ENCODE measurements at regions not wholly inside any gene's neighbourhood (a gene's known extent, or its start where the extent isn't known, plus 50 kb on each side); places are given as distances from the start of the nearest gene placed in this dataset.

GRCh38 chr13:73954808-73955207 is 179.4 kb downstream of the KLF12 start:
- no peak for TF ChIP-seq POLR2A (IDR thresholded peaks at IDR 0.05)
- TF ChIP-seq CTCF (IDR thresholded peaks at IDR 0.05) = no peak
- H3K4me3 ChIP-seq = no peak overlapping the region
- H3K9me3 ChIP-seq = no peaks in the 10 kb centered on the region
- no peak for DNase-seq
- H3K36me3 ChIP-seq (replicated peaks in 1 of 2; ENCODE audit: insufficient read depth in 1 of 2, low read depth in 2 of 2) = no peaks in the 10 kb centered on the region
- no peak overlapping the region for H3K27ac ChIP-seq
- H3K4me1 ChIP-seq = no peaks in the 10 kb centered on the region
- H3K27me3 ChIP-seq = no peaks in the 10 kb centered on the region
- no peak for ATAC-seq
- intact Hi-C loops (cut with DNase I) = no loop called here
- 90 to 93% methylated on average over 1 of the region's 1 CpG for WGBS, 2 donors

- Histone ChIP-seq H3K4me1 (no peaks in the 10 kb centered on the region), H3K27me3 (no peaks in the 10 kb centered on the region), H3K27ac (no peak overlapping the region), H3K36me3 (replicated peaks in 1 of 2; ENCODE audit: insufficient read depth in 1 of 2, low read depth in 2 of 2) (no peaks in the 10 kb centered on the region), H3K9me3 (no peaks in the 10 kb centered on the region), H3K4me3 (no peak overlapping the region)
- intact Hi-C loops (cut with DNase I) = no loop called here
- no peak for DNase-seq
- no peak for ATAC-seq
- TF ChIP-seq POLR2A (IDR thresholded peaks at IDR 0.05) (no peak), CTCF (IDR thresholded peaks at IDR 0.05) (no peak)
- 79% methylated on average over 4 of the region's 4 CpGs for WGBS, 2 donors
Measured at GRCh38 chr13:73952648-73953047, 181.6 kb downstream of the KLF12 start.

- intact Hi-C loops (cut with DNase I) = no loop called here
- WGBS, 2 donors = 64 to 65% methylated on average over 1 of the region's 1 CpG
- TF ChIP-seq POLR2A (IDR thresholded peaks at IDR 0.05) (no peak), CTCF (IDR thresholded peaks at IDR 0.05) (no peak)
Measured at GRCh38 chr13:73948848-73949529, 185.2 kb downstream of the KLF12 start.

GRCh38 chr13:73945871-73946270 is 188.3 kb downstream of the KLF12 start:
- no peaks in the 10 kb centered on the region for H3K4me1 ChIP-seq
- no peak for TF ChIP-seq POLR2A (IDR thresholded peaks at IDR 0.05)
- TF ChIP-seq CTCF (IDR thresholded peaks at IDR 0.05) = no peak

More at GRCh38 chr13:73948848-73949529, 185.2 kb downstream of the KLF12 start:
- Histone ChIP-seq H3K36me3 (replicated peaks in 1 of 2; ENCODE audit: insufficient read depth in 1 of 2, low read depth in 2 of 2) (no peaks in the 10 kb centered on the region), H3K9me3 (no peaks in the 10 kb centered on the region), H3K27ac (no peak overlapping the region), H3K27me3 (no peaks in the 10 kb centered on the region), H3K4me1 (no peaks in the 10 kb centered on the region), H3K4me3 (no peak overlapping the region)
- DNase-seq = no peak
- ATAC-seq = no peak

GRCh38 chr13:73945382-73945781 is 188.8 kb downstream of the KLF12 start:
- Histone ChIP-seq H3K4me1 (no peaks in the 10 kb centered on the region), H3K27ac (no peak overlapping the region), H3K36me3 (replicated peaks in 1 of 2; ENCODE audit: insufficient read depth in 1 of 2, low read depth in 2 of 2) (no peaks in the 10 kb centered on the region), H3K4me3 (no peak overlapping the region), H3K27me3 (no peaks in the 10 kb centered on the region), H3K9me3 (no peaks in the 10 kb centered on the region)
- DNase-seq (no peak), ATAC-seq (no peak)
- WGBS, 2 donors = 64 to 66% methylated on average over 3 of the region's 3 CpGs
- intact Hi-C loops (cut with DNase I) = no loop called here
- TF ChIP-seq POLR2A (IDR thresholded peaks at IDR 0.05) (no peak), CTCF (IDR thresholded peaks at IDR 0.05) (no peak)

More at GRCh38 chr13:73945871-73946270, 188.3 kb downstream of the KLF12 start:
- H3K27ac ChIP-seq = no peak overlapping the region
- no peak for DNase-seq
- H3K27me3 ChIP-seq = no peaks in the 10 kb centered on the region
- 77 to 85% methylated on average over 5 of the region's 5 CpGs for WGBS, 2 donors
- ATAC-seq = no peak
- intact Hi-C loops (cut with DNase I) = no loop called here
- no peaks in the 10 kb centered on the region for H3K36me3 ChIP-seq (replicated peaks in 1 of 2; ENCODE audit: insufficient read depth in 1 of 2, low read depth in 2 of 2)
- no peaks in the 10 kb centered on the region for H3K9me3 ChIP-seq
- H3K4me3 ChIP-seq = no peak overlapping the region

Data from body of pancreas (tissue), 4 donors.